ENCODE measurements at regions not wholly inside any gene's neighbourhood (a gene's known extent, or its start where the extent isn't known, plus 50 kb on each side); places are given as distances from the start of the nearest gene placed in this dataset.

- no peak for DNase-seq
- POLR2A ChIA-PET, result no interaction called here
- Histone ChIP-seq H3K4me3 (ENCODE audit: low read depth in 2 of 2, low read length in 1 of 2) (no peak overlapping the region), H3K9me3 (no peaks in the 10 kb centered on the region), H3K79me2 (ENCODE audit: insufficient read depth) (no peaks in the 10 kb centered on the region), H3K4me1 (ENCODE audit: control insufficient read depth in 1 of 2, insufficient read depth in 2 of 2, low read depth in 1 of 2, low read length in 1 of 2) (no peaks in the 10 kb centered on the region), H3K9ac (no peak overlapping the region), H2AFZ (ENCODE audit: low read depth) (no peak overlapping the region), H3K36me3 (replicated peaks in 1 of 2; ENCODE audit: control insufficient read depth in 1 of 2, insufficient read depth in 2 of 2, low read length in 1 of 2) (no peaks in the 10 kb centered on the region), H3K27ac (ENCODE audit: low read depth in 2 of 2, low read length in 1 of 2) (no peak overlapping the region), H3F3A (replicated peaks; ENCODE audit: insufficient read depth) (no peaks in the 10 kb centered on the region), H4K20me1 (ENCODE audit: insufficient read depth) (no peaks in the 10 kb centered on the region), H3K9me2 (no peaks in the 10 kb centered on the region), H3K27me3 (ENCODE audit: insufficient read depth) (no peaks in the 10 kb centered on the region), H3K4me2 (no peak overlapping the region)
- 76% methylated on average over 6 of the region's 7 CpGs for WGBS (ENCODE audit: low lambda C conversion rate)
- CTCF ChIA-PET, result no interaction called here
- TF ChIP-seq YY1 (IDR thresholded peaks at IDR 0.05; ENCODE audit: low read depth) (no peak), MEF2A (IDR thresholded peaks at IDR 0.05; ENCODE audit: borderline replicate concordance, low read depth) (no peak), NRF1 (IDR thresholded peaks at IDR 0.05; ENCODE audit: low read depth, low read length) (no peak), POLR2AphosphoS5 (IDR thresholded peaks at IDR 0.05; ENCODE audit: low read depth, low read length) (no peak), GATA2 (CRISPR knock-in tag; IDR thresholded peaks at IDR 0.05) (no peak), SMC3 (IDR thresholded peaks at IDR 0.05; ENCODE audit: low read depth, low read length) (no peak), REST (IDR thresholded peaks at IDR 0.05; ENCODE audit: low read depth, low read length) (no peak), FOSL2 (IDR thresholded peaks at IDR 0.05; ENCODE audit: borderline replicate concordance, low read depth) (no peak), USF2 (IDR thresholded peaks at IDR 0.05; ENCODE audit: borderline replicate concordance, low read depth, low read length) (no peak), FOXM1 (IDR thresholded peaks at IDR 0.05; ENCODE audit: low read depth) (no peak), NFIC (IDR thresholded peaks at IDR 0.05; ENCODE audit: borderline replicate concordance) (no peak), MXI1 (IDR thresholded peaks at IDR 0.05; ENCODE audit: low read depth, low read length) (no peak), FOXJ3 (CRISPR knock-in tag; IDR thresholded peaks at IDR 0.05) (no peak)
- TF ChIP-seq, protein P1, sequence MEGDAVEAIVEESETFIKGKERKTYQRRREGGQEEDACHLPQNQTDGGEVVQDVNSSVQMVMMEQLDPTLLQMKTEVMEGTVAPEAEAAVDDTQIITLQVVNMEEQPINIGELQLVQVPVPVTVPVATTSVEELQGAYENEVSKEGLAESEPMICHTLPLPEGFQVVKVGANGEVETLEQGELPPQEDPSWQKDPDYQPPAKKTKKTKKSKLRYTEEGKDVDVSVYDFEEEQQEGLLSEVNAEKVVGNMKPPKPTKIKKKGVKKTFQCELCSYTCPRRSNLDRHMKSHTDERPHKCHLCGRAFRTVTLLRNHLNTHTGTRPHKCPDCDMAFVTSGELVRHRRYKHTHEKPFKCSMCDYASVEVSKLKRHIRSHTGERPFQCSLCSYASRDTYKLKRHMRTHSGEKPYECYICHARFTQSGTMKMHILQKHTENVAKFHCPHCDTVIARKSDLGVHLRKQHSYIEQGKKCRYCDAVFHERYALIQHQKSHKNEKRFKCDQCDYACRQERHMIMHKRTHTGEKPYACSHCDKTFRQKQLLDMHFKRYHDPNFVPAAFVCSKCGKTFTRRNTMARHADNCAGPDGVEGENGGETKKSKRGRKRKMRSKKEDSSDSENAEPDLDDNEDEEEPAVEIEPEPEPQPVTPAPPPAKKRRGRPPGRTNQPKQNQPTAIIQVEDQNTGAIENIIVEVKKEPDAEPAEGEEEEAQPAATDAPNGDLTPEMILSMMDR (IDR thresholded peaks at IDR 0.05), result no peak
- TF ChIP-seq, protein P2, sequence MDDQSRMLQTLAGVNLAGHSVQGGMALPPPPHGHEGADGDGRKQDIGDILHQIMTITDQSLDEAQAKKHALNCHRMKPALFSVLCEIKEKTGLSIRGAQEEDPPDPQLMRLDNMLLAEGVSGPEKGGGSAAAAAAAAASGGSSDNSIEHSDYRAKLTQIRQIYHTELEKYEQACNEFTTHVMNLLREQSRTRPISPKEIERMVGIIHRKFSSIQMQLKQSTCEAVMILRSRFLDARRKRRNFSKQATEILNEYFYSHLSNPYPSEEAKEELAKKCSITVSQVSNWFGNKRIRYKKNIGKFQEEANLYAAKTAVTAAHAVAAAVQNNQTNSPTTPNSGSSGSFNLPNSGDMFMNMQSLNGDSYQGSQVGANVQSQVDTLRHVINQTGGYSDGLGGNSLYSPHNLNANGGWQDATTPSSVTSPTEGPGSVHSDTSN (IDR thresholded peaks at IDR 0.05), result no peak
These were observed 789.4 kb upstream of the TBX3 start for GRCh38 chr12:115473257-115473956.

All from SK-N-SH (cell line).